WTC11 (cell line): ENCODE measurements at regions not wholly inside any gene's neighbourhood (a gene's known extent, or its start where the extent isn't known, plus 50 kb on each side); places are given as distances from the start of the nearest gene placed in this dataset.

Experiments
- ATAC-seq: fragments of 200-7000 bp; cut with Tn5 transposase; 2 replicates; pipeline ENCODE4 v1.10.0; 2021; ENCODE audit warnings: mild to moderate bottlenecking, moderate library complexity
- CTCF ChIA-PET: fragments of 300-600 bp; sonication (Branson Sonifier 250); formaldehyde crosslinking; loops from one replicate; lab custom pipeline; 2021; ENCODE audit warnings: antibody characterized with exemption; lab: Charles Lee
- POLR2A ChIA-PET: fragments of 350-600 bp; sonication (Branson Sonifier 250); formaldehyde crosslinking; loops from one replicate; lab custom pipeline; 2021; ENCODE audit warnings: antibody characterized with exemption; lab: Charles Lee
- DNase-seq: peaks from one replicate; pipeline ENCODE4 v3.0.0; 2021; ENCODE audit warnings: low spot score
- H3K27ac Mint-ChIP-seq: 2 replicates; pipeline ENCODE4 v1.8.0; 2021; ENCODE audit warnings: mixed read lengths
- H3K27me3 Mint-ChIP-seq: 2 replicates; pipeline ENCODE4 v1.8.0; 2021; ENCODE audit warnings: low read depth, mild to moderate bottlenecking, moderate library complexity, mixed read lengths
- H3K36me3 Mint-ChIP-seq: 2 replicates; pipeline ENCODE4 v1.8.0; 2021; ENCODE audit warnings: mixed read lengths
- H3K4me1 Mint-ChIP-seq: 2 replicates; pipeline ENCODE4 v1.8.0; 2022; ENCODE audit warnings: mixed read lengths
- H3K4me3 Mint-ChIP-seq: 2 replicates; pipeline ENCODE4 v1.8.0; 2021; ENCODE audit warnings: mild to moderate bottlenecking, moderate library complexity, mixed read lengths
- H3K9me3 Mint-ChIP-seq: 2 replicates; pipeline ENCODE4 v1.8.0; 2021; ENCODE audit warnings: mixed read lengths
- AFF4 ChIP-seq: sonication (generic); formaldehyde crosslinking; IDR thresholded peaks from 2 replicates; pipeline ENCODE4 v1.8.1; 2023; ENCODE audit warnings: mild to moderate bottlenecking, missing genetic modification reagents, borderline replicate concordance
- AR ChIP-seq: fragments of 250-450 bp; sonication (Bioruptor Pico); IDR thresholded peaks from 2 replicates; pipeline ENCODE4 v1.9.0; 2021; ENCODE audit warnings: mild to moderate bottlenecking
- ATF2 ChIP-seq: sonication (generic); formaldehyde crosslinking; IDR thresholded peaks from 2 replicates; pipeline ENCODE4 v1.8.1; 2022; ENCODE audit warnings: low read depth, missing genetic modification reagents, borderline replicate concordance
- CDX4 ChIP-seq: fragments of 250-450 bp; sonication (Bioruptor Pico); IDR thresholded peaks from 2 replicates; pipeline ENCODE4 v1.9.0; 2021; ENCODE audit warnings: moderate library complexity, mild to moderate bottlenecking, inconsistent platforms, borderline replicate concordance
- CREM ChIP-seq: sonication (generic); formaldehyde crosslinking; IDR thresholded peaks from 2 replicates; pipeline ENCODE4 v1.8.1; 2022; ENCODE audit warnings: mild to moderate bottlenecking, missing genetic modification reagents, moderate library complexity
- ELF4 ChIP-seq: sonication (generic); formaldehyde crosslinking; IDR thresholded peaks from 2 replicates; pipeline ENCODE4 v1.8.1; 2022; ENCODE audit warnings: low read depth, mild to moderate bottlenecking, moderate library complexity, missing genetic modification reagents
- IRF1 ChIP-seq: sonication (generic); formaldehyde crosslinking; IDR thresholded peaks from 2 replicates; pipeline ENCODE4 v1.8.0; 2023; ENCODE audit warnings: missing genetic modification reagents
- JAZF1 ChIP-seq: fragments of 250-450 bp; sonication (Bioruptor Pico); IDR thresholded peaks from 2 replicates; pipeline ENCODE4 v1.9.0; 2021; ENCODE audit warnings: moderate library complexity, mild to moderate bottlenecking, inconsistent platforms
- MXD4 ChIP-seq: fragments of 250-450 bp; sonication (Bioruptor Pico); IDR thresholded peaks from 2 replicates; pipeline ENCODE4 v1.8.0; 2021; ENCODE audit warnings: mild to moderate bottlenecking, moderate library complexity, borderline replicate concordance
- NFE2L1 ChIP-seq: sonication (generic); formaldehyde crosslinking; IDR thresholded peaks from 2 replicates; pipeline ENCODE4 v1.8.1; 2023; ENCODE audit warnings: missing genetic modification reagents
- NR1H2 ChIP-seq: sonication (generic); formaldehyde crosslinking; IDR thresholded peaks from 2 replicates; pipeline ENCODE4 v1.9.0; 2021; ENCODE audit warnings: mild to moderate bottlenecking, moderate library complexity, missing genetic modification reagents
- NR2C2 ChIP-seq: sonication (generic); formaldehyde crosslinking; IDR thresholded peaks from 2 replicates; pipeline ENCODE4 v1.8.0; 2022; ENCODE audit warnings: mild to moderate bottlenecking, missing genetic modification reagents
- PREB ChIP-seq: sonication (generic); formaldehyde crosslinking; IDR thresholded peaks from 2 replicates; pipeline ENCODE4 v1.8.1; 2022; ENCODE audit warnings: mild to moderate bottlenecking, missing genetic modification reagents, moderate library complexity, borderline replicate concordance
- SMAD3 ChIP-seq: sonication (generic); formaldehyde crosslinking; IDR thresholded peaks from 2 replicates; pipeline ENCODE4 v1.8.0; 2022; ENCODE audit warnings: missing genetic modification reagents, mild to moderate bottlenecking, borderline replicate concordance
- STAT6 ChIP-seq: sonication (generic); formaldehyde crosslinking; conservative IDR thresholded peaks from 2 replicates; pipeline ENCODE4 v1.8.1; 2023; ENCODE audit warnings: mild to moderate bottlenecking, low read depth, missing genetic modification reagents, moderate library complexity
- TP53 ChIP-seq: sonication (generic); formaldehyde crosslinking; IDR thresholded peaks from 2 replicates; pipeline ENCODE4 v1.8.1; 2023; ENCODE audit warnings: mild to moderate bottlenecking, missing genetic modification reagents
- ZNF396 ChIP-seq: fragments of 250-450 bp; sonication (Bioruptor Pico); IDR thresholded peaks from 2 replicates; pipeline ENCODE4 v1.8.0; 2021; ENCODE audit warnings: mild to moderate bottlenecking, moderate library complexity, borderline replicate concordance
- ZNF671 ChIP-seq: fragments of 250-450 bp; sonication (Bioruptor Pico); IDR thresholded peaks from 2 replicates; pipeline ENCODE4 v1.8.0; 2021; ENCODE audit warnings: mild to moderate bottlenecking

- no peak for TF ChIP-seq PREB (CRISPR knock-in tag)
Observed at GRCh38 chr4:106583108-106583507, 214.5 kb upstream of the GIMD1 start (continued).

GRCh38 chr4:106582103-106582502 lies 213.5 kb upstream of the GIMD1 start:
- peaks cover 8% of the 10 kb centered on the region for H3K9me3 Mint-ChIP-seq
- no peak overlapping the region for H3K4me3 Mint-ChIP-seq
- no peak for ATAC-seq
- TF ChIP-seq AFF4 (no peak), CDX4 (CRISPR knock-in tag) (no peak), SMAD3 (CRISPR knock-in tag) (no peak), TP53 (CRISPR knock-in tag) (no peak), MXD4 (no peak), IRF1 (no peak), ATF2 (CRISPR knock-in tag) (no peak), CREM (no peak), AR (CRISPR knock-in tag) (no peak), ZNF396 (CRISPR knock-in tag) (no peak), STAT6 (CRISPR knock-in tag) (no peak), NFE2L1 (no peak), NR1H2 (CRISPR knock-in tag) (no peak), ELF4 (CRISPR knock-in tag) (no peak), NR2C2 (CRISPR knock-in tag) (no peak), JAZF1 (CRISPR knock-in tag) (no peak), ZNF671 (no peak)
- no peak overlapping the region for H3K27ac Mint-ChIP-seq
- peaks cover 36% of the 10 kb centered on the region for H3K4me1 Mint-ChIP-seq
- H3K27me3 Mint-ChIP-seq = no peaks in the 10 kb centered on the region
- ChIA-PET CTCF (interaction anchor here (1.2 kb wide), 1 partner anchor 37 kb away, joined by 3 read pairs; no protein-coding TSS in a partner anchor), POLR2A (no interaction called here)
- no peaks in the 10 kb centered on the region for H3K36me3 Mint-ChIP-seq
- no peak for DNase-seq
